ENCODE measurements at regions not wholly inside any gene's neighbourhood (a gene's known extent, or its start where the extent isn't known, plus 50 kb on each side); places are given as distances from the start of the nearest gene placed in this dataset.

DNA sequence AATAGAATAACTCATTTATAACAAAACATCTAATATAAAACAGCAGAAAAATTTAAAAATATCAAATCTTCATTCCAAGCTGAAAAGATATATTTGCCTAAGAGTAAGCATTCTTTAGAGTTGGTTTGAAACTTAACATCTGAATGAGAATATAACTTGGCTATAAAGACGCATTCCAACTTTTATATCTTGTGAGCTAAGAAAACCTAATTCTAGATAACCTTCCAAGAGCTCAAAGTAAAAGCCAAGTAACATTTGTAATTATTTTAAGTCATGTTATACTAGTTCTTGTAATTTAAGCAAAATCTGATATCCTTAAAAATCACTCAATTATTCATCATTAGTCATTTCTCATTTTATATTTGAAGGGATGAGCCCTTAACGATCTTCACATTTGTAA lies 368.9 kb downstream of the C12orf50 start:
- DNase-seq (ENCODE audit: low spot score): no peak
- Mint-ChIP-seq H3K36me3 (ENCODE audit: low read depth, unreplicated experiment) (no peaks in the 10 kb centered on the region), H3K4me1 (ENCODE audit: unreplicated experiment) (no peaks in the 10 kb centered on the region), H3K9me3 (ENCODE audit: unreplicated experiment) (no peaks in the 10 kb centered on the region), H3K27me3 (ENCODE audit: unreplicated experiment) (peaks cover 1% of the 10 kb centered on the region), H3K4me3 (ENCODE audit: unreplicated experiment) (no peak overlapping the region), H3K27ac (ENCODE audit: unreplicated experiment) (no peak overlapping the region)
- TF ChIP-seq, protein P1, sequence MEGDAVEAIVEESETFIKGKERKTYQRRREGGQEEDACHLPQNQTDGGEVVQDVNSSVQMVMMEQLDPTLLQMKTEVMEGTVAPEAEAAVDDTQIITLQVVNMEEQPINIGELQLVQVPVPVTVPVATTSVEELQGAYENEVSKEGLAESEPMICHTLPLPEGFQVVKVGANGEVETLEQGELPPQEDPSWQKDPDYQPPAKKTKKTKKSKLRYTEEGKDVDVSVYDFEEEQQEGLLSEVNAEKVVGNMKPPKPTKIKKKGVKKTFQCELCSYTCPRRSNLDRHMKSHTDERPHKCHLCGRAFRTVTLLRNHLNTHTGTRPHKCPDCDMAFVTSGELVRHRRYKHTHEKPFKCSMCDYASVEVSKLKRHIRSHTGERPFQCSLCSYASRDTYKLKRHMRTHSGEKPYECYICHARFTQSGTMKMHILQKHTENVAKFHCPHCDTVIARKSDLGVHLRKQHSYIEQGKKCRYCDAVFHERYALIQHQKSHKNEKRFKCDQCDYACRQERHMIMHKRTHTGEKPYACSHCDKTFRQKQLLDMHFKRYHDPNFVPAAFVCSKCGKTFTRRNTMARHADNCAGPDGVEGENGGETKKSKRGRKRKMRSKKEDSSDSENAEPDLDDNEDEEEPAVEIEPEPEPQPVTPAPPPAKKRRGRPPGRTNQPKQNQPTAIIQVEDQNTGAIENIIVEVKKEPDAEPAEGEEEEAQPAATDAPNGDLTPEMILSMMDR (IDR thresholded peaks at IDR 0.05; ENCODE audit: unreplicated experiment): no peak

GRCh38 chr12:87656311-87656710 lies 372.9 kb downstream of the C12orf50 start:
- Mint-ChIP-seq H3K36me3 (ENCODE audit: low read depth, unreplicated experiment) (no peaks in the 10 kb centered on the region), H3K27me3 (ENCODE audit: unreplicated experiment) (peaks cover 1% of the 10 kb centered on the region), H3K9me3 (ENCODE audit: unreplicated experiment) (no peaks in the 10 kb centered on the region), H3K4me1 (ENCODE audit: unreplicated experiment) (no peaks in the 10 kb centered on the region), H3K4me3 (ENCODE audit: unreplicated experiment) (no peak overlapping the region), H3K27ac (ENCODE audit: unreplicated experiment) (no peak overlapping the region)
- DNase-seq (ENCODE audit: low spot score): no peak
- TF ChIP-seq, protein P1 (IDR thresholded peaks at IDR 0.05; ENCODE audit: unreplicated experiment): no peak

DNA sequence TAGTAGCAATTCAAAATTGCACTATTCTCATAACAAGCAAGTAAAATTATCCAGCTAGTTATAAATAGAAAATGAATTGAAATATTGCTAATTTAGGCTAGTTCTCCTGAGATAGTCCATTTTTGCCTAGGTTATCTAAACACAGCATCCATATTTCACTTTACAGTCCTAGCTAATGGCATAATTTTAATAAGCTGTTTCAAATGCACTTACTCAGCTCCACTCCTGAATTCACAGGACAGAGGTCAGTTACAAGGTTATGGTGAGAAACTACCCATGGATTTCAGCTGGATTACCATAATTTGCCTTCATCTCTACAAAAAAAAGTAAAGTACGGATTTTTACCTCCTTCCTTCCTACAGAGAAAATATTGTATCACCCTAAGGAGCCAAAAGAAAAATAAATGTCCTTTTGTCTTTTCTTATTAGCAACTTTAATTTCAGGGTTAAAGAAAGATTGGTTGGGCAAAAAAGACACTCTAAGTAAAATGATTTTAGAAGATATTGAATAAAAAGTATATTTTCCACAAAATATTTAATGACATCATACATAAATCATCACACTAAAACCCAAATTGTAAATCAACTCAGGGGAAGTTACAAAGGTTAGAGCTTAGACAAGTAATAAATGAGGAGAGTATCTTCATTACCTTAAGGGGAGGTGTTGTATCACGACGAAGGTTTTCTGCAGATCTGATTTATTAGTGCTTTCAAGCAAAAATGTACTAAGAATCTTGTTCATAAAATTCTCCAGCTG lies 377.4 kb downstream of the C12orf50 start:
- H3K9me3 Mint-ChIP-seq (ENCODE audit: unreplicated experiment): no peaks in the 10 kb centered on the region
- H3K4me3 Mint-ChIP-seq (ENCODE audit: unreplicated experiment): no peak overlapping the region
- no peaks in the 10 kb centered on the region for H3K36me3 Mint-ChIP-seq (ENCODE audit: low read depth, unreplicated experiment)
- H3K27ac Mint-ChIP-seq (ENCODE audit: unreplicated experiment): no peak overlapping the region
- no peak for DNase-seq (ENCODE audit: low spot score)
- no peaks in the 10 kb centered on the region for H3K27me3 Mint-ChIP-seq (ENCODE audit: unreplicated experiment)
- H3K4me1 Mint-ChIP-seq (ENCODE audit: unreplicated experiment): no peaks in the 10 kb centered on the region
- TF ChIP-seq, protein P1 (IDR thresholded peaks at IDR 0.05; ENCODE audit: unreplicated experiment): no peak

- no peaks in the 10 kb centered on the region for H3K27me3 Mint-ChIP-seq (ENCODE audit: unreplicated experiment)
Measured at GRCh38 chr12:87642245-87642644, 387.0 kb downstream of the C12orf50 start.

DNA sequence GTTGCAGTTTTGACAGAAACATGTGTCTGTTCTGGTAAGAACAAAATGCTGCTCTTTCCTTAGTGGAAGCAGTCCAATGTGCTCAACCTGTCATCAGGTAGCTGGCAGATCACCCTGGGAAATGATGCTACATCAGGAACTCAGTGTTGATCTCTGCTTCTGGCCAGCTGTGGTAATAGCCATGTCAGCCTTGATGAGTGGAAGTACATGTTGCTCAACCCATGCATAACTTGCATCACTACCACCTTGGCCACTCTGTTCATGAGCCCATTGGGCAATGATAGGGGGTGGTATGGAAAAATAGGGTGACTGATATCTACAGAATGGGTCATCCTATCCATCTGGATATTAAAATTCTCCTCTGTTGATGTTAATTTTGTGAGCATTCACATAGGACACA lies 411.0 kb downstream of the C12orf50 start:
- H3K27me3 Mint-ChIP-seq (ENCODE audit: unreplicated experiment): no peaks in the 10 kb centered on the region
- H3K4me1 Mint-ChIP-seq (ENCODE audit: unreplicated experiment): no peaks in the 10 kb centered on the region
- DNase-seq (ENCODE audit: low spot score): no peak
- TF ChIP-seq, protein P1 (IDR thresholded peaks at IDR 0.05; ENCODE audit: unreplicated experiment): no peak
- no peak overlapping the region for H3K4me3 Mint-ChIP-seq (ENCODE audit: unreplicated experiment)
- no peaks in the 10 kb centered on the region for H3K9me3 Mint-ChIP-seq (ENCODE audit: unreplicated experiment)
- no peak overlapping the region for H3K27ac Mint-ChIP-seq (ENCODE audit: unreplicated experiment)
- no peaks in the 10 kb centered on the region for H3K36me3 Mint-ChIP-seq (ENCODE audit: low read depth, unreplicated experiment)

More at GRCh38 chr12:87642245-87642644, 387.0 kb downstream of the C12orf50 start:
- Mint-ChIP-seq H3K9me3 (ENCODE audit: unreplicated experiment) (no peaks in the 10 kb centered on the region), H3K4me1 (ENCODE audit: unreplicated experiment) (no peaks in the 10 kb centered on the region), H3K4me3 (ENCODE audit: unreplicated experiment) (no peak overlapping the region), H3K36me3 (ENCODE audit: low read depth, unreplicated experiment) (no peaks in the 10 kb centered on the region), H3K27ac (ENCODE audit: unreplicated experiment) (no peak overlapping the region)
- TF ChIP-seq, protein P1 (IDR thresholded peaks at IDR 0.05; ENCODE audit: unreplicated experiment): no peak
- DNase-seq (ENCODE audit: low spot score): no peak
